LNCAP (cell line): ENCODE measurements at regions not wholly inside any gene's neighbourhood (a gene's known extent, or its start where the extent isn't known, plus 50 kb on each side); places are given as distances from the start of the nearest gene placed in this dataset.

Source experiments
- CTCF ChIP-seq: fragments of 450-650 bp; IDR thresholded peaks from 2 replicates; pipeline ENCODE4 v1.5.1; 2017; ENCODE audit warnings: mild to moderate bottlenecking

- no peak for TF ChIP-seq CTCF
Observed at GRCh38 chr16:6483469-6484033, 849.1 kb upstream of the RBFOX1 start.

- TF ChIP-seq CTCF, result no peak
Observed at GRCh38 chr16:6482696-6483468, 849.8 kb upstream of the RBFOX1 start.

GRCh38 chr16:6481894-6482293 lies 850.8 kb upstream of the RBFOX1 start:
- no peak for TF ChIP-seq CTCF

GRCh38 chr16:6453742-6454141 lies 878.9 kb upstream of the RBFOX1 start:
- no peak for TF ChIP-seq CTCF

- TF ChIP-seq CTCF, result no peak
Observed at GRCh38 chr16:6447021-6447790, 885.4 kb upstream of the RBFOX1 start.

GRCh38 chr16:6446370-6446769 lies 886.3 kb upstream of the RBFOX1 start:
- TF ChIP-seq CTCF, result no peak

GRCh38 chr16:6439129-6439528 lies 893.5 kb upstream of the RBFOX1 start:
- no peak for TF ChIP-seq CTCF
